H9 (cell line): ENCODE measurements at regions not wholly inside any gene's neighbourhood (a gene's known extent, or its start where the extent isn't known, plus 50 kb on each side); places are given as distances from the start of the nearest gene placed in this dataset.

Experiments
- DNase-seq: peaks from one replicate; pipeline ENCODE4 v3.0.0-alpha.2; 2017
- H2AFZ ChIP-seq: one replicate; pipeline ENCODE4 v1.6.1; 2013; ENCODE audit warnings: mild to moderate bottlenecking, low read length, control low read depth, moderate library complexity
- H2AK5ac ChIP-seq: 2 replicates; pipeline ENCODE4 v1.6.1; 2013; ENCODE audit warnings: low read length, control low read depth, mixed read lengths; ENCODE audit not compliant: insufficient read length
- H2BK120ac ChIP-seq: one replicate; pipeline ENCODE4 v1.6.1; 2013; ENCODE audit warnings: low read depth, mild to moderate bottlenecking, low read length, control low read depth, inconsistent platforms; ENCODE audit not compliant: poor library complexity, severe bottlenecking
- H2BK12ac ChIP-seq: 2 replicates; pipeline ENCODE4 v1.6.1; 2013; ENCODE audit warnings: low read length, control low read depth, mixed read lengths, low read depth; ENCODE audit not compliant: insufficient read length
- H2BK15ac ChIP-seq: 2 replicates; pipeline ENCODE4 v1.6.1; 2013; ENCODE audit warnings: low read depth, low read length, control low read depth
- H2BK20ac ChIP-seq: one replicate; pipeline ENCODE4 v1.6.1; 2013; ENCODE audit warnings: low read depth, mild to moderate bottlenecking, low read length, control low read depth, inconsistent platforms; ENCODE audit not compliant: poor library complexity, severe bottlenecking
- H2BK5ac ChIP-seq: 2 replicates; pipeline ENCODE4 v1.6.1; 2013; ENCODE audit warnings: low read length, control low read depth, mixed read lengths; ENCODE audit not compliant: insufficient read length
- H3K14ac ChIP-seq: 2 replicates; pipeline ENCODE4 v1.6.1; 2013; ENCODE audit warnings: low read length, control low read depth; ENCODE audit not compliant: insufficient read depth
- H3K18ac ChIP-seq: 2 replicates; pipeline ENCODE4 v1.6.1; 2013; ENCODE audit warnings: low read depth, mild to moderate bottlenecking, mixed read lengths, low read length, control low read depth; ENCODE audit not compliant: insufficient read length
- H3K23ac ChIP-seq: 2 replicates; pipeline ENCODE4 v1.6.1; 2013; ENCODE audit warnings: low read length, control low read depth, mixed read lengths, low read depth; ENCODE audit not compliant: insufficient read length
- H3K23me2 ChIP-seq: 2 replicates; pipeline ENCODE4 v1.6.1; 2013; ENCODE audit warnings: low read depth, mild to moderate bottlenecking, mixed read lengths, low read length, control low read depth; ENCODE audit not compliant: insufficient read length, poor library complexity, severe bottlenecking
- H3K27ac ChIP-seq: 2 replicates; pipeline ENCODE4 v1.5.1; 2013; ENCODE audit warnings: low read length, control low read depth, mixed read lengths, low read depth; ENCODE audit not compliant: insufficient read length
- H3K27me3 ChIP-seq: 2 replicates; pipeline ENCODE4 v1.6.1; 2013; ENCODE audit warnings: low read length, control low read depth, inconsistent platforms; ENCODE audit not compliant: insufficient read depth
- H3K4ac ChIP-seq: 2 replicates; pipeline ENCODE4 v1.6.1; 2013; ENCODE audit warnings: low read depth, mild to moderate bottlenecking, control low read depth, inconsistent platforms, low read length, moderate library complexity
- H3K4me1 ChIP-seq: 2 replicates; pipeline ENCODE4 v1.6.1; 2013; ENCODE audit warnings: low read length, control low read depth, inconsistent platforms; ENCODE audit not compliant: insufficient read depth
- H3K4me2 ChIP-seq: 2 replicates; pipeline ENCODE4 v1.6.1; 2013; ENCODE audit warnings: low read length, control low read depth, mixed read lengths; ENCODE audit not compliant: insufficient read length, insufficient read depth
- H3K56ac ChIP-seq: 2 replicates; pipeline ENCODE4 v1.6.1; 2013; ENCODE audit warnings: low read depth, mild to moderate bottlenecking, mixed read lengths, low read length, control low read depth; ENCODE audit not compliant: insufficient read length
- H3K79me1 ChIP-seq: 2 replicates; pipeline ENCODE4 v1.6.1; 2013; ENCODE audit warnings: low read depth, mild to moderate bottlenecking, moderate library complexity, low read length, control low read depth, inconsistent platforms; ENCODE audit not compliant: insufficient read depth, poor library complexity, severe bottlenecking
- H3K79me2 ChIP-seq: 2 replicates; pipeline ENCODE4 v1.6.1; 2013; ENCODE audit warnings: low read length, control low read depth, inconsistent platforms; ENCODE audit not compliant: insufficient read depth
- H3K9ac ChIP-seq: 2 replicates; pipeline ENCODE4 v1.6.1; 2013; ENCODE audit warnings: low read length, control low read depth, mixed read lengths; ENCODE audit not compliant: insufficient read length; ENCODE audit errors: extremely low read depth
- H3K9me3 ChIP-seq: one replicate; pipeline ENCODE4 v1.6.1; 2013; ENCODE audit warnings: low read depth, low read length, inconsistent platforms; ENCODE audit not compliant: control insufficient read depth
- H3T11ph ChIP-seq: one replicate; pipeline ENCODE4 v1.6.1; 2013; ENCODE audit warnings: mild to moderate bottlenecking, low read length, control low read depth, inconsistent platforms
- H4K20me1 ChIP-seq: one replicate; pipeline ENCODE4 v1.6.1; 2013; ENCODE audit not compliant: control insufficient read depth, insufficient read length, insufficient read depth
- H4K5ac ChIP-seq: 2 replicates; pipeline ENCODE4 v1.6.1; 2013; ENCODE audit warnings: low read depth, mild to moderate bottlenecking, mixed read lengths, low read length, control low read depth; ENCODE audit not compliant: insufficient read length
- H4K8ac ChIP-seq: replicated peaks from 2 replicates; pipeline ENCODE4 v1.6.1; 2013; ENCODE audit warnings: low read length, control low read depth, mixed read lengths, low read depth; ENCODE audit not compliant: insufficient read length
- H4K91ac ChIP-seq: 2 replicates; pipeline ENCODE4 v1.6.1; 2013; ENCODE audit warnings: low read depth, mild to moderate bottlenecking, moderate library complexity, mixed read lengths, low read length, control low read depth; ENCODE audit not compliant: insufficient read length
- H3K27ac Mint-ChIP-seq, 3 experiments: 2 replicates in 2 of 3; 3 replicates in 1 of 3; pipeline ENCODE4 v1.8.0; 2020 to 2021; ENCODE audit warnings: mixed read lengths in 3 of 3, mild to moderate bottlenecking in 1 of 3, moderate library complexity in 1 of 3
- H3K27me3 Mint-ChIP-seq: 2 replicates; pipeline ENCODE4 v1.8.0; 2021; ENCODE audit warnings: low read depth, mild to moderate bottlenecking, moderate library complexity, mixed read lengths
- H3K36me3 Mint-ChIP-seq, 3 experiments: 2 replicates in 2 of 3; 3 replicates in 1 of 3; pipeline ENCODE4 v1.8.0; 2020 to 2021; ENCODE audit warnings: low read depth in 3 of 3, mixed read lengths in 3 of 3; ENCODE audit not compliant: insufficient read depth in 1 of 3
- H3K4me1 Mint-ChIP-seq, 2 experiments: 2 replicates each; pipeline ENCODE4 v1.8.0; 2020; ENCODE audit warnings: mixed read lengths in 2 of 2
- H3K4me3 Mint-ChIP-seq, 2 experiments: 2 replicates in 1 of 2; 3 replicates in 1 of 2; pipeline ENCODE4 v1.8.0; 2020 to 2021; ENCODE audit warnings: mild to moderate bottlenecking in 2 of 2, mixed read lengths in 2 of 2, moderate library complexity in 1 of 2
- H3K9me3 Mint-ChIP-seq, 2 experiments: 2 replicates in 1 of 2; 3 replicates in 1 of 2; pipeline ENCODE4 v1.8.0; 2020; ENCODE audit warnings: mild to moderate bottlenecking in 2 of 2, mixed read lengths in 2 of 2, moderate library complexity in 1 of 2
- CTCF ChIP-seq: fragments of 200-600 bp; sonication (generic); conservative IDR thresholded peaks from 3 replicates; pipeline ENCODE4 v1.8.0; 2021; ENCODE audit warnings: antibody characterized with exemption, mild to moderate bottlenecking
- WGBS: extraction: QIAGEN DNeasy Blood & Tissue Kit; methylation state at CpG from one replicate; pipeline ENCODE4 v1.1.7; 2013; ENCODE audit warnings: missing lambda C conversion rate, low lambda C conversion rate, mixed read lengths; ENCODE audit not compliant: insufficient read length; ENCODE audit errors: extremely low coverage; 5-methylcytosine and 5-hydroxymethylcytosine counted together

- H4K8ac ChIP-seq: no peak overlapping the region
- Mint-ChIP-seq H3K9me3 (peaks cover 7 to 19% of the 10 kb centered on the region in 2 experiments; a peak in 4 of 5 replicates), H3K36me3 (peaks cover 0 to 8% (median 1%) of the 10 kb centered on the region in 3 experiments; a peak in 5 of 7 replicates), H3K27me3 (no peaks in the 10 kb centered on the region), H3K4me3 (no peak overlapping the region), H3K27ac (no peak overlapping the region), H3K4me1 (no peaks in the 10 kb centered on the region)
- no peak overlapping the region for H3K4ac ChIP-seq
- no peaks in the 10 kb centered on the region for H3K79me1 ChIP-seq
- H3K79me2 ChIP-seq: no peaks in the 10 kb centered on the region
- no peak overlapping the region for H3K9ac ChIP-seq
- H4K20me1 ChIP-seq: no peaks in the 10 kb centered on the region
- H4K91ac ChIP-seq: no peak overlapping the region
- no peak overlapping the region for H2BK15ac ChIP-seq
- no CpG with 5 or more reads among the region's 1 CpG for WGBS
- H3K9me3 ChIP-seq: no peaks in the 10 kb centered on the region
- H3K4me1 ChIP-seq: no peaks in the 10 kb centered on the region
- H2BK20ac ChIP-seq: no peak overlapping the region
- H3T11ph ChIP-seq: no peak overlapping the region
- H2AFZ ChIP-seq: no peak overlapping the region
- H3K18ac ChIP-seq: no peak overlapping the region
- H2BK5ac ChIP-seq: no peak overlapping the region
- H3K4me2 ChIP-seq: no peak overlapping the region
- H3K56ac ChIP-seq: no peak overlapping the region
- no peak for TF ChIP-seq CTCF
- H2BK12ac ChIP-seq: no peak overlapping the region
- no peak overlapping the region for H2AK5ac ChIP-seq
- H2BK120ac ChIP-seq: no peak overlapping the region
- H3K27me3 ChIP-seq: no peaks in the 10 kb centered on the region
- no peak overlapping the region for H4K5ac ChIP-seq
- H3K14ac ChIP-seq: no peak overlapping the region
- H3K23ac ChIP-seq: no peak overlapping the region
- DNase-seq: no peak
- H3K27ac ChIP-seq: no peak overlapping the region
- H3K23me2 ChIP-seq: no peaks in the 10 kb centered on the region
These were observed 149.4 kb upstream of the TUSC1 start for GRCh38 chr9:25827626-25828025.
